Prostate gland (tissue), 2 donors: ENCODE measurements at regions not wholly inside any gene's neighbourhood (a gene's known extent, or its start where the extent isn't known, plus 50 kb on each side); places are given as distances from the start of the nearest gene placed in this dataset.

ENCODE experiments used
- DNase-seq: peaks from one replicate; pipeline ENCODE4 v3.0.0-alpha.2; 2019; ENCODE audit warnings: low spot score
- H3K27ac ChIP-seq, 2 donors: fragments of 200-600 bp; sonication (generic); 2 replicates each; pipeline ENCODE4 v1.5.1; 2017 to 2019
- H3K27me3 ChIP-seq: fragments of 200-600 bp; sonication (generic); replicated peaks from 2 replicates; pipeline ENCODE4 v1.5.1; 2019; ENCODE audit not compliant: insufficient read depth
- H3K36me3 ChIP-seq, 2 donors: fragments of 200-600 bp; sonication (generic); 1 replicate in 1 of 2; 2 replicates in 1 of 2; pipeline versions ENCODE4 v1.5.1 to v1.8.1; 2017 to 2019
- H3K4me1 ChIP-seq: fragments of 200-600 bp; sonication (generic); replicated peaks from 2 replicates; pipeline ENCODE4 v1.5.1; 2019
- H3K4me3 ChIP-seq, 2 donors: fragments of 200-600 bp; sonication (generic); 2 replicates each; pipeline ENCODE4 v1.5.1; 2017 to 2019
- H3K9me3 ChIP-seq: fragments of 200-600 bp; sonication (generic); 2 replicates; pipeline ENCODE4 v1.5.1; 2017
- CTCF ChIP-seq, 4 experiments: fragments of 200-600 bp in 2 of 4; fragments of 450-650 bp in 2 of 4; sonication (generic) in 2 of 4; IDR thresholded peaks; 1 replicate in 3 of 4; 2 replicates in 1 of 4; pipeline ENCODE4 v1.5.1; 2016 to 2019; ENCODE audit warnings: antibody characterized with exemption in 4 of 4, mild to moderate bottlenecking in 2 of 4, moderate library complexity in 2 of 4
- POLR2A ChIP-seq: fragments of 450-650 bp; IDR thresholded peaks from one replicate; pipeline ENCODE4 v1.6.1; 2016; ENCODE audit warnings: antibody characterized with exemption, mild to moderate bottlenecking
- POLR2AphosphoS5 ChIP-seq: sonication (generic); formaldehyde crosslinking; IDR thresholded peaks from one replicate; pipeline ENCODE4 v1.6.1; 2017; ENCODE audit warnings: antibody characterized with exemption
- WGBS: methylation state at CpG from one replicate; pipeline ENCODE4 v1.1.5; 2018; 5-methylcytosine and 5-hydroxymethylcytosine counted together
- intact Hi-C: fragments of 100-400 bp; cut with DNase I; formaldehyde crosslinking; loops from one replicate; pipeline ENCODE4 v1.14.2; 2022

DNA sequence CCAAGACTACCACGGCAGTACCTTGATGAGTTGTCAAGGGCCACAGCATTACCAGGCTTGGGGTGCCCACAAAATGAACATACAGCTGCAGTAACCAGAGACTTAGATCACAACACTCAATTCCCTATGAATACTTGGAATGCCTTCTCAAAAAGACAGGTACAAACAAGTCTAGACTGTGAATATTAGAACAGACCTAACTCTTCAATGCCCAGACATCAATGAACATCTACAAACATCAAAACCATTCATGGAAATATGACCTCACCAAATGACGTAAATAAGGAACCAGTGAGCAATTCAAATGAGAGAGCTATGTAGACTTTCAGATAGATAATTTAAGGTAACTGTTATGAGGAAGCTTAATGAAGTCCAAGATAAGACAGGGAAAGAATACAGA is 185.1 kb upstream of the POU1F1 start:
- no peaks in the 10 kb centered on the region for H3K9me3 ChIP-seq
- TF ChIP-seq POLR2AphosphoS5 (no peak), POLR2A (no peak), CTCF (IDR thresholded peaks at IDR 0.05) (no peak)
- 57% methylated on average over 2 of the region's 2 CpGs for WGBS
- DNase-seq, result no peak
- H3K4me3 ChIP-seq, result no peak overlapping the region
- H3K36me3 ChIP-seq, result no peaks in the 10 kb centered on the region
- no peaks in the 10 kb centered on the region for H3K27me3 ChIP-seq
- H3K27ac ChIP-seq, result no peak overlapping the region
- H3K4me1 ChIP-seq, result no peaks in the 10 kb centered on the region
- intact Hi-C loops, result no loop called here

DNA sequence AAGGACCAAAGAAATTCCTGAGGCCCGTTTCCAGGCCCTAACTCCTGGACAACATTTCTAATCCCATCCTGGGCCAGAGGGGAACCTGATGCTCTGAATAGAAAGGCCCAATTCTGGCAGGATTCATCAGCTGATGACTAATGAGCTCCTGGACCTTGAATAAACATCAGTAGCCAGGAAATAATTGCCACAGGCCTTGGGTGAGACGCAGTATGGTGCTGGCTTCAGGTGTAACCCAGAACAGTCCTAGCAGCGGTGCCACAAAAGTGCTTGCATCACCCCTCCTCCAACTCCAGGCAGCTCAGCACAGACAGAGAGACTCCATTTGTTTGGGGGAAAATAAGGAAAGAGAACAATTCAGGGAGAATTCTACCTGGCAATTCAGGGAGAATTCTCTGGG is 184.7 kb upstream of the POU1F1 start:
- Histone ChIP-seq H3K4me3 (no peak overlapping the region), H3K4me1 (no peaks in the 10 kb centered on the region), H3K9me3 (no peaks in the 10 kb centered on the region), H3K36me3 (no peaks in the 10 kb centered on the region), H3K27me3 (no peaks in the 10 kb centered on the region), H3K27ac (no peak overlapping the region)
- intact Hi-C loops, result no loop called here
- WGBS, result 82% methylated on average over 3 of the region's 3 CpGs
- TF ChIP-seq POLR2AphosphoS5, result no peak
- no peak for DNase-seq

- intact Hi-C loops, result no loop called here
- H3K27me3 ChIP-seq, result no peaks in the 10 kb centered on the region
- no peak overlapping the region for H3K4me3 ChIP-seq
- no peaks in the 10 kb centered on the region for H3K9me3 ChIP-seq
- H3K27ac ChIP-seq, result no peak overlapping the region
- TF ChIP-seq CTCF (IDR thresholded peaks at IDR 0.05) (no peak), POLR2A (no peak), POLR2AphosphoS5 (no peak)
- no peak for DNase-seq
- no peaks in the 10 kb centered on the region for H3K36me3 ChIP-seq
- no peaks in the 10 kb centered on the region for H3K4me1 ChIP-seq
These were observed 172.2 kb upstream of the POU1F1 start for GRCh38 chr3:87448558-87448957.

DNA sequence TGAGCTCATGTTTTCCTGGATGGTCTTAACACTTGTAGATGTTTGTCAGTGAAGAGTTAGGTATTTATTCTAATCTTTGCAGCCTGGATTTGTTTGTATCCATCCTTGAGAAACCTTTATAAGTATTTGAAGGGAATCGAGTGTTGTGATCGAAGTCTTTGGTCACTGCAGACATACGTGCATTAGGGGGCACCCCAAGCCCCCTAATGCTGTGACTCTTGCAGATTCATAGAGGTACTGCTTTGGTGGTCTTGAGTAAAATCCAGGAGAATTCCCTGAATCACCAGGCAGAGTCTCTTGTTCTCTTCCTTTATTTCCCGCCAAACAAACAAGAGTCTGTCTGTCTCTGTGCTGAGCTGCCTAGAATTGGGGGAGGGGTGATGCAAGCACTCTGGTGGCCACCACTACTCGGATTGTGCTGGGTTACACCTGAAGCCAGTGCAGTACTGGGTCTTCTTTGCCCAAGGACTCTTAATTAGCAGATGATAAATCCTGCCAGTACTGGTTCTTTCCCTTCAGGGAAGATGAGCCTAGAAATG is 170.5 kb upstream of the POU1F1 start:
- TF ChIP-seq POLR2A, result no peak
- TF ChIP-seq POLR2AphosphoS5, result no peak
- no peak for TF ChIP-seq CTCF (IDR thresholded peaks at IDR 0.05)
- Histone ChIP-seq H3K36me3 (no peaks in the 10 kb centered on the region), H3K27me3 (no peaks in the 10 kb centered on the region), H3K9me3 (no peaks in the 10 kb centered on the region), H3K4me1 (no peaks in the 10 kb centered on the region), H3K27ac (no peak overlapping the region), H3K4me3 (no peak overlapping the region)
- intact Hi-C loops, result no loop called here
- DNase-seq, result no peak
- 67% methylated on average over 5 of the region's 5 CpGs for WGBS

DNA sequence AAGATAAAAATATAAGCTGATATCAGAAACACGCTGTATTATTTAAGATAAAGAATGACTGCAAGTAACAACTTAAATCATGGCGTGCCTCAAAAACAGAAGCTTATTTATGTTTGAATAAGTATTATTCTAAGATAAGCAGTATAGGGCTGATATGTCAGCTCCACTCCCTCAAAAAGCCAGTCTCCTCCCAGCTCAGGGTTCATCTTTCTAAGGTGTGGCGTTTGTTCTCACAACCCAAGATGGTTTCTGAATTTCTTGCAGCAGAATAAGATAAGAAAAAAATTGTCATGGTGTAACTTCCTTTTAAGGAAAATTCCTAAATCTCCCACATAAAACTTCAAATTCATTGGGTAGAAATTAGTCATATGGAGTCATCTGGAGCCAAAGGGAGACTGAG is 166.1 kb upstream of the POU1F1 start:
- 88% methylated on average over 3 of the region's 3 CpGs for WGBS
- Histone ChIP-seq H3K27ac (no peak overlapping the region), H3K4me3 (no peak overlapping the region), H3K9me3 (no peaks in the 10 kb centered on the region), H3K27me3 (no peaks in the 10 kb centered on the region), H3K36me3 (no peaks in the 10 kb centered on the region), H3K4me1 (no peaks in the 10 kb centered on the region)
- DNase-seq, result no peak
- TF ChIP-seq POLR2A, result no peak
- TF ChIP-seq CTCF (IDR thresholded peaks at IDR 0.05), result no peak
- TF ChIP-seq POLR2AphosphoS5, result no peak
- intact Hi-C loops, result no loop called here
